GM03348 (cell line): ENCODE measurements at regions not wholly inside any gene's neighbourhood (a gene's known extent, or its start where the extent isn't known, plus 50 kb on each side); places are given as distances from the start of the nearest gene placed in this dataset.
"Not testable (repeated sequence)": the region's sequence is repeated elsewhere in the genome, so short reads cannot be mapped to it uniquely, and the experiment has no call there.

ENCODE experiments used
- DNase-seq: peaks from one replicate; pipeline ENCODE4 v3.0.0; 2012; ENCODE audit warnings: low spot score

- no peak for DNase-seq
Measured at GRCh38 chr11:90656171-90656570, 433.3 kb upstream of the CHORDC1 start.

GRCh38 chr11:90650153-90650552, 427.3 kb upstream of the CHORDC1 start:
- DNase-seq, result no peak

- DNase-seq, result no peak
Measured at GRCh38 chr11:90646706-90647105, 423.9 kb upstream of the CHORDC1 start.

- DNase-seq, result no peak
Measured at GRCh38 chr11:90646266-90646665, 423.4 kb upstream of the CHORDC1 start.

GRCh38 chr11:90639461-90639993, 416.7 kb upstream of the CHORDC1 start:
- DNase-seq, result no peak

GRCh38 chr11:90635886-90636285, 413.0 kb upstream of the CHORDC1 start:
- no peak for DNase-seq

- no peak for DNase-seq
Measured at GRCh38 chr11:90635151-90635550, 412.3 kb upstream of the CHORDC1 start.

- no peak for DNase-seq
Measured at GRCh38 chr11:90630176-90630575, 407.3 kb upstream of the CHORDC1 start.

- no peak for DNase-seq
Measured at GRCh38 chr11:90629229-90629806, 406.5 kb upstream of the CHORDC1 start.

- no peak for DNase-seq
Measured at GRCh38 chr11:90614318-90614717, 391.5 kb upstream of the CHORDC1 start.

GRCh38 chr11:90613037-90613436, 390.2 kb upstream of the CHORDC1 start:
- DNase-seq, result not testable (repeated sequence)

- DNase-seq, result no peak
Measured at GRCh38 chr11:90606721-90607120, 383.9 kb upstream of the CHORDC1 start.

- DNase-seq, result no peak
Measured at GRCh38 chr11:90601261-90601660, 378.4 kb upstream of the CHORDC1 start.

GRCh38 chr11:90594658-90595057, 371.8 kb upstream of the CHORDC1 start:
- no peak for DNase-seq

- no peak for DNase-seq
Measured at GRCh38 chr11:90593099-90593498, 370.2 kb upstream of the CHORDC1 start.

GRCh38 chr11:90590286-90590685, 367.4 kb upstream of the CHORDC1 start:
- DNase-seq, result no peak

- DNase-seq, result no peak
Measured at GRCh38 chr11:90589735-90590134, 366.9 kb upstream of the CHORDC1 start.

GRCh38 chr11:90587896-90588295, 365.0 kb upstream of the CHORDC1 start:
- no peak for DNase-seq

GRCh38 chr11:90585491-90585890, 362.6 kb upstream of the CHORDC1 start:
- no peak for DNase-seq

- DNase-seq, result not testable (repeated sequence)
Measured at GRCh38 chr11:90582999-90583398, 360.1 kb upstream of the CHORDC1 start.

GRCh38 chr11:90564531-90564930, 341.7 kb upstream of the CHORDC1 start:
- DNase-seq, result no peak

GRCh38 chr11:90558328-90558865, 335.5 kb upstream of the CHORDC1 start:
- DNase-seq, result no peak

- DNase-seq, result no peak
Measured at GRCh38 chr11:90556606-90557005, 333.8 kb upstream of the CHORDC1 start.

GRCh38 chr11:90556026-90556425, 333.2 kb upstream of the CHORDC1 start:
- no peak for DNase-seq
